HEK293 (cell line): ENCODE measurements at regions not wholly inside any gene's neighbourhood (a gene's known extent, or its start where the extent isn't known, plus 50 kb on each side); places are given as distances from the start of the nearest gene placed in this dataset.

Experiments
- CTCF ChIA-PET: fragments of 350-600 bp; formaldehyde crosslinking; extraction: SDS; loops from one replicate; lab custom pipeline; 2021; ENCODE audit warnings: antibody characterized with exemption; lab: Yijun Ruan, JAX
- POLR2A ChIA-PET: fragments of 300-600 bp; formaldehyde crosslinking; extraction: SDS; loops from one replicate; lab custom pipeline; 2020; ENCODE audit warnings: antibody characterized with exemption, inconsistent platforms; lab: Yijun Ruan, JAX
- H3K27ac ChIP-seq: fragments of 200-500 bp; sonication (Bioruptor generic); 2 replicates; pipeline ENCODE4 v1.5.1; 2014; ENCODE audit warnings: low read depth, low read length, control low read depth, inconsistent platforms; ENCODE audit errors: extremely low read depth
- H3K36me3 ChIP-seq, 2 experiments: fragments of 200-500 bp in 1 of 2; sonication (Bioruptor generic) in 1 of 2; 1 replicate in 1 of 2; 2 replicates in 1 of 2; pipeline ENCODE4 v1.5.1; 2014 to 2017; ENCODE audit warnings: inconsistent platforms in 2 of 2, low read length in 2 of 2; ENCODE audit not compliant: control insufficient read depth in 2 of 2, insufficient read depth in 1 of 2
- H3K4me1 ChIP-seq: fragments of 200-500 bp; sonication (Bioruptor generic); 2 replicates; pipeline ENCODE4 v1.5.1; 2014; ENCODE audit warnings: mild to moderate bottlenecking, low read length, inconsistent platforms; ENCODE audit not compliant: control insufficient read depth, insufficient read depth
- H3K4me3 ChIP-seq: 2 replicates; pipeline ENCODE4 v1.5.1; 2011; ENCODE audit warnings: low read depth, mild to moderate bottlenecking, control low read depth, low read length, moderate library complexity
- H3K9me3 ChIP-seq: fragments of 200-500 bp; sonication (Bioruptor generic); 2 replicates; pipeline ENCODE4 v1.5.1; 2014; ENCODE audit warnings: low read depth, low read length, inconsistent platforms; ENCODE audit not compliant: control insufficient read depth, insufficient read depth
- BCL11B ChIP-seq: fragments of 450-650 bp; formaldehyde crosslinking; IDR thresholded peaks from 2 replicates; pipeline ENCODE4 v1.5.1; 2016; ENCODE audit warnings: low read depth, missing biosample characterization, missing genetic modification characterization
- GLI2 ChIP-seq: fragments of 450-650 bp; formaldehyde crosslinking; IDR thresholded peaks from 2 replicates; pipeline ENCODE4; 2017; ENCODE audit warnings: missing biosample characterization, missing genetic modification characterization, low read depth, borderline replicate concordance
- GLIS1 ChIP-seq: fragments of 450-650 bp; formaldehyde crosslinking; IDR thresholded peaks from 2 replicates; pipeline ENCODE4 v1.5.1; 2016; ENCODE audit warnings: missing biosample characterization, missing genetic modification characterization
- KLF16 ChIP-seq: fragments of 450-650 bp; formaldehyde crosslinking; IDR thresholded peaks from 2 replicates; pipeline ENCODE4 v1.5.1; 2017; ENCODE audit warnings: missing biosample characterization, missing genetic modification characterization
- PRDM2 ChIP-seq: fragments of 450-650 bp; formaldehyde crosslinking; IDR thresholded peaks from 2 replicates; pipeline ENCODE4 v1.5.1; 2016; ENCODE audit warnings: missing biosample characterization, missing genetic modification characterization, borderline replicate concordance
- SALL2 ChIP-seq: fragments of 450-650 bp; formaldehyde crosslinking; IDR thresholded peaks from 2 replicates; pipeline ENCODE4 v1.5.0; 2017; ENCODE audit warnings: missing biosample characterization, mild to moderate bottlenecking, missing genetic modification characterization, borderline replicate concordance
- ZBTB1 ChIP-seq: fragments of 450-650 bp; formaldehyde crosslinking; IDR thresholded peaks from 2 replicates; pipeline ENCODE4 v1.5.1; 2016; ENCODE audit warnings: missing biosample characterization, missing genetic modification characterization
- ZBTB20 ChIP-seq: fragments of 450-650 bp; formaldehyde crosslinking; IDR thresholded peaks from 2 replicates; pipeline ENCODE4 v1.5.1; 2016; ENCODE audit warnings: missing biosample characterization, missing genetic modification characterization
- ZBTB26 ChIP-seq: fragments of 450-650 bp; formaldehyde crosslinking; optimal IDR thresholded peaks from 2 replicates; pipeline ENCODE3; 2016; ENCODE audit warnings: missing biosample characterization, mild to moderate bottlenecking, missing genetic modification characterization
- ZNF114 ChIP-seq: fragments of 450-650 bp; formaldehyde crosslinking; IDR thresholded peaks from 2 replicates; pipeline ENCODE4 v1.5.0; 2017; ENCODE audit warnings: missing biosample characterization, missing genetic modification characterization
- ZNF391 ChIP-seq: fragments of 450-650 bp; formaldehyde crosslinking; IDR thresholded peaks from 2 replicates; pipeline ENCODE4 v1.5.1; 2016; ENCODE audit warnings: low read depth, missing biosample characterization, missing genetic modification characterization, borderline replicate concordance
- ZNF560 ChIP-seq: fragments of 450-650 bp; formaldehyde crosslinking; IDR thresholded peaks from 2 replicates; pipeline ENCODE4 v1.5.1; 2017; ENCODE audit warnings: missing biosample characterization, missing genetic modification characterization, borderline replicate concordance
- ZNF571 ChIP-seq: fragments of 450-650 bp; formaldehyde crosslinking; IDR thresholded peaks from 2 replicates; pipeline ENCODE4 v1.5.0; 2017; ENCODE audit warnings: missing biosample characterization, missing genetic modification characterization
- ZNF600 ChIP-seq: fragments of 450-650 bp; formaldehyde crosslinking; IDR thresholded peaks from 2 replicates; pipeline ENCODE4 v1.5.1; 2016; ENCODE audit warnings: missing biosample characterization, missing genetic modification characterization
- ZNF660 ChIP-seq: fragments of 450-650 bp; IDR thresholded peaks from 2 replicates; pipeline ENCODE4 v1.5.1; 2018; ENCODE audit warnings: missing biosample characterization, mild to moderate bottlenecking, missing genetic modification characterization
- ZNF670 ChIP-seq: fragments of 450-650 bp; formaldehyde crosslinking; IDR thresholded peaks from 2 replicates; pipeline ENCODE4 v1.5.1; 2016; ENCODE audit warnings: missing biosample characterization, missing genetic modification characterization, low read depth
- ZNF791 ChIP-seq: fragments of 450-650 bp; formaldehyde crosslinking; IDR thresholded peaks from 2 replicates; pipeline ENCODE4 v1.5.1; 2016; ENCODE audit warnings: missing biosample characterization, missing genetic modification characterization
- ZSCAN23 ChIP-seq: fragments of 450-650 bp; formaldehyde crosslinking; IDR thresholded peaks from 2 replicates; pipeline ENCODE4 v1.5.1; 2016; ENCODE audit warnings: missing biosample characterization, missing genetic modification characterization
- ZXDB ChIP-seq: fragments of 450-650 bp; formaldehyde crosslinking; IDR thresholded peaks from 2 replicates; pipeline ENCODE4 v1.5.1; 2016; ENCODE audit warnings: missing biosample characterization, missing genetic modification characterization
- TF ChIP-seq, protein P1 (sequence below): fragments of 450-650 bp; formaldehyde crosslinking; IDR thresholded peaks from 2 replicates; pipeline ENCODE4 v1.5.1; 2016; ENCODE audit warnings: missing biosample characterization, missing genetic modification characterization

- CTCF ChIA-PET: interaction anchor here (0.6 kb wide), 1 partner anchor 503 kb away, joined by 3 read pairs; no protein-coding TSS in a partner anchor
- no peak for TF ChIP-seq BCL11B (tag by site-specific recombination)
- TF ChIP-seq ZSCAN23 (tag by site-specific recombination): no peak
- TF ChIP-seq ZNF391 (tag by site-specific recombination): no peak
- no peak for TF ChIP-seq ZBTB20 (tag by site-specific recombination)
- no peak for TF ChIP-seq ZNF670 (tag by site-specific recombination)
- no peak for TF ChIP-seq ZXDB (tag by site-specific recombination)
- TF ChIP-seq, all 188 proteins: peak for 0
- POLR2A ChIA-PET: no interaction called here
- H3K4me1 ChIP-seq: no peaks in the 10 kb centered on the region
- no peak overlapping the region for H3K27ac ChIP-seq
- H3K4me3 ChIP-seq: no peak overlapping the region
- no peaks in the 10 kb centered on the region for H3K9me3 ChIP-seq
- no peaks in the 10 kb centered on the region for H3K36me3 ChIP-seq
These were observed 101.2 kb downstream of the PXDC1 start for GRCh38 chr6:3650076-3650958.

- no peak overlapping the region for H3K27ac ChIP-seq
- no peaks in the 10 kb centered on the region for H3K36me3 ChIP-seq
- TF ChIP-seq KLF16 (tag by site-specific recombination) (no peak), ZNF791 (tag by site-specific recombination) (0 out of 2 replicates have a peak, but pooled peaks have one; percentile 32)
- H3K9me3 ChIP-seq: no peaks in the 10 kb centered on the region
- ChIA-PET POLR2A (no interaction called here), CTCF (interaction anchor here (0.7 to 0.9 kb wide), 3 partner anchors 87 to 483 kb away, joined by 3 to 4 read pairs (median 3); no protein-coding TSS in a partner anchor)
- no peak overlapping the region for H3K4me3 ChIP-seq
- no peaks in the 10 kb centered on the region for H3K4me1 ChIP-seq
These were observed 102.8 kb downstream of the PXDC1 start for GRCh38 chr6:3648724-3649123.

DNA sequence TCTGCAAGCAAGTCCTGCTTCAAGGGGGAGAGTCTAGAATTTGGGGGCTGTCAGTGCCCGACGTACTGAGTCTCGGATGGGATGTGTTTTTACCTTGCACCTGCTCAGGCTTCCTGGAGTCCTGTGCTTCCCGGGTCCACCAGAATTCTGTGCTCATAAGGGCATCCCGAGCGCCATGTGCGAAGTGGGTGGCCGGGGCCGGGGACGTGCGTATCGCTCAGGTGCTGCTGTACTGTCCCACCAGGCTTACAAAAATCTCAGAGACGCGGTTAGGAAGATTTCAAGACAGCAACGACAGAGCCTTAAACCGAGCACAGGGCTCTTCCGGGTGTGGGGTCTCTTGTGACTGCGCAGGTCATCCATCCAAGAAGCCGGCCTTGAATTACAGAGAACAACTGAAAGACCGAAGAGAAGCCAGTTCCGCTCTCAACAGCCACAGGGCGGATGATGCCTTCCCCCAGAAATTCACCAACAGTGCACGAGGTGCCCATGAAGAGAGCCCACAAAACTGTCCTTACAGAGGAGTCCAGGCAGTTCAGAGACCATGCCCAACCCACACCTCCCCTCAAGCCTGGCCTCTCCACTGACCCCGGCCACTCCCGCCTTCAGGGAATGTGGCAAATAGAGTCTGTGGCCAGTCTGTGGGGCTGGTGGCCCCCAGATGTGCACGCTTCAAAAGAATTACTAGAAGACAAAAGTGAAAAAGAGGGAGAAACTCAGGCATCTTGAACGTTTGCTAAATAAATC, 104.7 kb downstream of the PXDC1 start:
- Histone ChIP-seq H3K4me3 (no peak overlapping the region), H3K27ac (no peak overlapping the region), H3K4me1 (no peaks in the 10 kb centered on the region), H3K9me3 (no peaks in the 10 kb centered on the region), H3K36me3 (no peaks in the 10 kb centered on the region)
- CTCF ChIA-PET: no interaction called here
- POLR2A ChIA-PET: no interaction called here
- TF ChIP-seq ZBTB26: no peak
- no peak for TF ChIP-seq ZNF660
- TF ChIP-seq, protein P1, sequence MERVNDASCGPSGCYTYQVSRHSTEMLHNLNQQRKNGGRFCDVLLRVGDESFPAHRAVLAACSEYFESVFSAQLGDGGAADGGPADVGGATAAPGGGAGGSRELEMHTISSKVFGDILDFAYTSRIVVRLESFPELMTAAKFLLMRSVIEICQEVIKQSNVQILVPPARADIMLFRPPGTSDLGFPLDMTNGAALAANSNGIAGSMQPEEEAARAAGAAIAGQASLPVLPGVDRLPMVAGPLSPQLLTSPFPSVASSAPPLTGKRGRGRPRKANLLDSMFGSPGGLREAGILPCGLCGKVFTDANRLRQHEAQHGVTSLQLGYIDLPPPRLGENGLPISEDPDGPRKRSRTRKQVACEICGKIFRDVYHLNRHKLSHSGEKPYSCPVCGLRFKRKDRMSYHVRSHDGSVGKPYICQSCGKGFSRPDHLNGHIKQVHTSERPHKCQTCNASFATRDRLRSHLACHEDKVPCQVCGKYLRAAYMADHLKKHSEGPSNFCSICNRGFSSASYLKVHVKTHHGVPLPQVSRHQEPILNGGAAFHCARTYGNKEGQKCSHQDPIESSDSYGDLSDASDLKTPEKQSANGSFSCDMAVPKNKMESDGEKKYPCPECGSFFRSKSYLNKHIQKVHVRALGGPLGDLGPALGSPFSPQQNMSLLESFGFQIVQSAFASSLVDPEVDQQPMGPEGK (tag by site-specific recombination): no peak
- TF ChIP-seq ZNF114 (tag by site-specific recombination): no peak
- TF ChIP-seq ZNF560: no peak
- no peak for TF ChIP-seq ZNF600 (tag by site-specific recombination)
- TF ChIP-seq SALL2 (tag by site-specific recombination): no peak
- TF ChIP-seq GLI2: no peak
- no peak for TF ChIP-seq PRDM2
- no peak for TF ChIP-seq GLIS1
- no peak for TF ChIP-seq ZNF571
- TF ChIP-seq ZBTB1 (tag by site-specific recombination): no peak
